CD14-positive monocyte (primary cell): ENCODE measurements at regions not wholly inside any gene's neighbourhood (a gene's known extent, or its start where the extent isn't known, plus 50 kb on each side); places are given as distances from the start of the nearest gene placed in this dataset.

ENCODE experiments used
- DNase-seq, 3 donors: peaks; one replicate each; pipeline ENCODE4 v3.0.0-alpha.2; 2011 to 2022
- H2AFZ ChIP-seq: 2 replicates; pipeline ENCODE4 v1.6.0; 2012; ENCODE audit warnings: mild to moderate bottlenecking, low read depth, low read length, inconsistent platforms; ENCODE audit not compliant: insufficient read depth, poor library complexity, severe bottlenecking
- H3K27ac ChIP-seq, 2 donors: 1 replicate in 1 of 2; 2 replicates in 1 of 2; pipeline ENCODE4 v1.5.1; 2012 to 2013; ENCODE audit warnings: low read length in 2 of 2, control low read depth in 1 of 2, inconsistent platforms in 1 of 2, low read depth in 1 of 2, mild to moderate bottlenecking in 1 of 2
- H3K27me3 ChIP-seq, 2 donors: one replicate each; pipeline versions ENCODE4 v1.6.0 to v1.6.1; 2011 to 2013; ENCODE audit warnings: low read length in 2 of 2; ENCODE audit not compliant: control insufficient read depth in 2 of 2, insufficient read depth in 2 of 2
- H3K36me3 ChIP-seq, 2 donors: replicated peaks in 1 of 2; 1 replicate in 1 of 2; 2 replicates in 1 of 2; pipeline versions ENCODE4 v1.5.1 to v1.6.1; 2012 to 2013; ENCODE audit warnings: low read length in 2 of 2, control low read depth in 1 of 2, inconsistent platforms in 1 of 2, mild to moderate bottlenecking in 1 of 2; ENCODE audit not compliant: insufficient read depth in 2 of 2, control insufficient read depth in 1 of 2
- H3K4me1 ChIP-seq, 2 donors: 1 replicate in 1 of 2; 2 replicates in 1 of 2; pipeline versions ENCODE4 v1.5.1 to v1.6.1; 2012 to 2013; ENCODE audit warnings: low read length in 2 of 2, control low read depth in 1 of 2, inconsistent platforms in 1 of 2, mild to moderate bottlenecking in 1 of 2, moderate library complexity in 1 of 2; ENCODE audit not compliant: insufficient read depth in 2 of 2, control insufficient read depth in 1 of 2
- H3K4me2 ChIP-seq: replicated peaks from 2 replicates; pipeline ENCODE3; 2012; ENCODE audit warnings: low read length, moderate library complexity, mild to moderate bottlenecking; ENCODE audit not compliant: poor library complexity, severe bottlenecking; ENCODE audit errors: extremely low read depth
- H3K4me3 ChIP-seq, 3 experiments: fragments of 200-600 bp in 1 of 3; sonication (generic) in 1 of 3; replicated peaks in 1 of 3; 1 replicate in 2 of 3; 2 replicates in 1 of 3; pipeline ENCODE4 v1.5.1; 2011 to 2013; ENCODE audit warnings: low read length in 3 of 3, mild to moderate bottlenecking in 3 of 3, control low read depth in 2 of 3, low read depth in 2 of 3, inconsistent platforms in 1 of 3, moderate library complexity in 1 of 3
- H3K79me2 ChIP-seq: 2 replicates; pipeline ENCODE4 v1.6.0; 2012; ENCODE audit warnings: mild to moderate bottlenecking, control low read depth, inconsistent platforms, low read length, moderate library complexity; ENCODE audit not compliant: insufficient read depth
- H3K9ac ChIP-seq: 2 replicates; pipeline ENCODE4 v1.6.0; 2017; ENCODE audit warnings: low read length, mild to moderate bottlenecking; ENCODE audit not compliant: insufficient read depth, poor library complexity, severe bottlenecking
- H3K9me3 ChIP-seq, 2 donors: replicated peaks in 1 of 2; 1 replicate in 1 of 2; 2 replicates in 1 of 2; pipeline versions ENCODE4 v1.5.1 to v1.6.1; 2012 to 2013; ENCODE audit warnings: low read length in 2 of 2, control low read depth in 1 of 2; ENCODE audit not compliant: control insufficient read depth in 1 of 2, insufficient read depth in 1 of 2
- H4K20me1 ChIP-seq: 2 replicates; pipeline ENCODE4 v1.6.0; 2012; ENCODE audit warnings: mild to moderate bottlenecking, low read length, control low read depth, moderate library complexity; ENCODE audit not compliant: insufficient read depth
- H3K27ac Mint-ChIP-seq, 7 donors: one replicate each; pipeline ENCODE4 v1.8.0; 2020; ENCODE audit warnings: mild to moderate bottlenecking in 7 of 7, mixed read lengths in 7 of 7, moderate library complexity in 6 of 7, inconsistent platforms in 2 of 7
- H3K27me3 Mint-ChIP-seq, 3 donors: one replicate each; pipeline ENCODE4 v1.8.0; 2021 to 2022; ENCODE audit warnings: low read depth in 3 of 3, mild to moderate bottlenecking in 3 of 3, mixed read lengths in 3 of 3, moderate library complexity in 3 of 3, inconsistent platforms in 1 of 3
- H3K36me3 Mint-ChIP-seq, 2 donors: one replicate each; pipeline ENCODE4 v1.8.0; 2020; ENCODE audit warnings: mixed read lengths in 2 of 2, inconsistent platforms in 1 of 2, mild to moderate bottlenecking in 1 of 2
- H3K4me1 Mint-ChIP-seq: one replicate; pipeline ENCODE4 v1.8.0; 2020; ENCODE audit warnings: mild to moderate bottlenecking, mixed read lengths
- H3K4me3 Mint-ChIP-seq, 2 donors: one replicate each; pipeline ENCODE4 v1.8.0; 2020; ENCODE audit warnings: mild to moderate bottlenecking in 2 of 2, mixed read lengths in 2 of 2, moderate library complexity in 1 of 2
- H3K9me3 Mint-ChIP-seq, 7 donors: one replicate each; pipeline ENCODE4 v1.8.0; 2020 to 2022; ENCODE audit warnings: mixed read lengths in 7 of 7, mild to moderate bottlenecking in 6 of 7, moderate library complexity in 6 of 7, inconsistent platforms in 2 of 7
- WGBS: methylation state at CpG from one replicate; pipeline ENCODE4 v1.1.5; 2013; ENCODE audit warnings: missing lambda C conversion rate; ENCODE audit not compliant: insufficient coverage; 5-methylcytosine and 5-hydroxymethylcytosine counted together
- intact Hi-C, 2 donors: fragments of 100-400 bp; cut with micrococcal nuclease; formaldehyde crosslinking; loops; one replicate each; pipeline versions ENCODE4 v1.15.0 to v1.15.1; 2023
- TF ChIP-seq, protein P1 (sequence below): fragments of 200-600 bp; IDR thresholded peaks from one replicate; pipeline ENCODE4 v1.8.0; 2022; ENCODE audit warnings: antibody characterized with exemption, mild to moderate bottlenecking

GRCh38 chr7:131621652-131622051, 65.2 kb upstream of the PODXL start:
- Mint-ChIP-seq H3K9me3 (peaks cover 0 to 2% (median 0%) of the 10 kb centered on the region in 7 donors), H3K36me3 (no peaks in the 10 kb centered on the region), H3K27me3 (peaks cover 4 to 9% (median 7%) of the 10 kb centered on the region in 3 donors), H3K27ac (no peak overlapping the region), H3K4me3 (no peak overlapping the region), H3K4me1 (peaks cover 2% of the 10 kb centered on the region)
- no peaks in the 10 kb centered on the region for H3K79me2 ChIP-seq
- no peak overlapping the region for H3K9ac ChIP-seq
- no peaks in the 10 kb centered on the region for H3K9me3 ChIP-seq
- no peaks in the 10 kb centered on the region for H4K20me1 ChIP-seq
- no peaks in the 10 kb centered on the region for H3K36me3 ChIP-seq
- DNase-seq = no peak
- no CpG with 5 or more reads among the region's 2 CpGs for WGBS
- H3K4me1 ChIP-seq = no peaks in the 10 kb centered on the region
- H3K27me3 ChIP-seq = no peaks in the 10 kb centered on the region
- intact Hi-C loops = no loop called here
- no peak overlapping the region for H3K27ac ChIP-seq
- H2AFZ ChIP-seq = no peak overlapping the region
- no peak overlapping the region for H3K4me2 ChIP-seq
- TF ChIP-seq, protein P1, sequence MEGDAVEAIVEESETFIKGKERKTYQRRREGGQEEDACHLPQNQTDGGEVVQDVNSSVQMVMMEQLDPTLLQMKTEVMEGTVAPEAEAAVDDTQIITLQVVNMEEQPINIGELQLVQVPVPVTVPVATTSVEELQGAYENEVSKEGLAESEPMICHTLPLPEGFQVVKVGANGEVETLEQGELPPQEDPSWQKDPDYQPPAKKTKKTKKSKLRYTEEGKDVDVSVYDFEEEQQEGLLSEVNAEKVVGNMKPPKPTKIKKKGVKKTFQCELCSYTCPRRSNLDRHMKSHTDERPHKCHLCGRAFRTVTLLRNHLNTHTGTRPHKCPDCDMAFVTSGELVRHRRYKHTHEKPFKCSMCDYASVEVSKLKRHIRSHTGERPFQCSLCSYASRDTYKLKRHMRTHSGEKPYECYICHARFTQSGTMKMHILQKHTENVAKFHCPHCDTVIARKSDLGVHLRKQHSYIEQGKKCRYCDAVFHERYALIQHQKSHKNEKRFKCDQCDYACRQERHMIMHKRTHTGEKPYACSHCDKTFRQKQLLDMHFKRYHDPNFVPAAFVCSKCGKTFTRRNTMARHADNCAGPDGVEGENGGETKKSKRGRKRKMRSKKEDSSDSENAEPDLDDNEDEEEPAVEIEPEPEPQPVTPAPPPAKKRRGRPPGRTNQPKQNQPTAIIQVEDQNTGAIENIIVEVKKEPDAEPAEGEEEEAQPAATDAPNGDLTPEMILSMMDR = no peak
- H3K4me3 ChIP-seq = no peak overlapping the region

DNA sequence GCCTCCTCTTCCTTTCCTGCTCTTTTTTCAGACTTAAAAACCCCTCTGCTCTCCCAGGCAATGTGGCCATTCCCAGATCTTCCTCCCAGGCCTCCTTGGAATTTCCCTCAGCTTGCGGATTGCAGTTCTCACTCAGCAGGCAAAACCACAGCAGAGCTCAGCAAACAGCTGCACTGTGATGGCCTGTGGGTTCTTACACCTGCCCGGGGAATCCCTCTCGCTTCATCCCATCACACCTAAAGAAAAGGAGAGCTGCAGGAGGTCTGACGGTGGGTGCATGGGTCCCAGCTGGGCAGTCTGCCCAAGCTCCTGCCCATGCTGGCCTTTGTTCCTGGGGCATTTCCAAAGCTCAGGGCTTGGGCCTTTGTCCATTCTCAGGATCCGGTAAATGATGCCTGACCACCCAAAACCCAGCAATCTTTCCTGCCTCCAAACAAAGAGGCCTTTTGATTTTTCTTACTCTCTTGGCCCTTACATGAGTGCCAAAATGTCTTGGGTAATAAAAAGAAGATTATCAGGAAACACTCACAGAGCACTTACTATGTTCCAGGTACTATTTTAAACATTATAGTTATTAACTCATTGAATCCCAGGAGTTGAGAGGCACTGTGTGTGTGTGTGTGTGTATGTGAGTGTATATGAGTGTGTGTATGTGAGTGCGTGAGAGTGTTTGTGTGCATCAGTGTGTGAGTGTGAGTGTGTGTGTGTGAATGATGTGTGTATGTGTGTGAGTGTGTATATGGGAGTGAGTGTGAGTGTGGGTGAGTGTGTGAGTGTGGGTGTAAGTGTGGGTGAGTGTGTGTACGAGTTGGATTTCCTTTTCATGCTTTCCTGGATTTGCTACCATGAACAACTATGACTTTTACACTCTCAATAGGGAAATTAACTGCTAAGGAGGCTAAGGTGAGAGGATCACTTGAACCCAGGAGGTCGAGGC, 64.5 kb upstream of the PODXL start:
- 85% methylated on average over 3 of the region's 8 CpGs for WGBS
- Histone ChIP-seq H3K4me3 (no peak overlapping the region), H2AFZ (no peak overlapping the region), H3K4me2 (no peak overlapping the region), H3K79me2 (no peaks in the 10 kb centered on the region), H3K36me3 (no peaks in the 10 kb centered on the region), H3K27me3 (no peaks in the 10 kb centered on the region), H3K9ac (no peak overlapping the region), H3K9me3 (no peaks in the 10 kb centered on the region), H4K20me1 (no peaks in the 10 kb centered on the region), H3K4me1 (no peaks in the 10 kb centered on the region), H3K27ac (no peak overlapping the region)
- TF ChIP-seq, protein P1 = no peak
- Mint-ChIP-seq H3K27ac (no peak overlapping the region), H3K27me3 (peaks cover 4 to 7% (median 7%) of the 10 kb centered on the region in 3 donors), H3K9me3 (peaks cover 0 to 2% (median 0%) of the 10 kb centered on the region in 7 donors), H3K4me3 (no peak overlapping the region), H3K4me1 (peaks cover 2% of the 10 kb centered on the region), H3K36me3 (no peaks in the 10 kb centered on the region)
- intact Hi-C loops = no loop called here
- no peak for DNase-seq
